HUES6 (cell line): ENCODE measurements at regions not wholly inside any gene's neighbourhood (a gene's known extent, or its start where the extent isn't known, plus 50 kb on each side); places are given as distances from the start of the nearest gene placed in this dataset.

ENCODE experiments used
- H3K27ac ChIP-seq: 2 replicates; pipeline ENCODE4 v1.7.0; 2013; ENCODE audit warnings: low read depth, mild to moderate bottlenecking, low read length, inconsistent platforms
- H3K27me3 ChIP-seq: 2 replicates; pipeline ENCODE4 v1.6.1; 2013; ENCODE audit warnings: low read length; ENCODE audit not compliant: control insufficient read depth, insufficient read depth
- H3K36me3 ChIP-seq: 2 replicates; pipeline ENCODE4 v1.6.1; 2013; ENCODE audit warnings: low read length; ENCODE audit not compliant: control insufficient read depth, insufficient read depth
- H3K4me1 ChIP-seq: 2 replicates; pipeline ENCODE4 v1.6.1; 2013; ENCODE audit warnings: low read length; ENCODE audit not compliant: control insufficient read depth, insufficient read depth
- H3K4me3 ChIP-seq: 2 replicates; pipeline ENCODE4 v1.5.1; 2013; ENCODE audit warnings: low read depth, low read length
- H3K9ac ChIP-seq: one replicate; pipeline ENCODE4 v1.6.1; 2013; ENCODE audit warnings: mild to moderate bottlenecking, low read length
- H3K9me3 ChIP-seq: 2 replicates; pipeline ENCODE4 v1.6.1; 2013; ENCODE audit warnings: low read depth, low read length; ENCODE audit not compliant: control insufficient read depth, insufficient read depth

DNA sequence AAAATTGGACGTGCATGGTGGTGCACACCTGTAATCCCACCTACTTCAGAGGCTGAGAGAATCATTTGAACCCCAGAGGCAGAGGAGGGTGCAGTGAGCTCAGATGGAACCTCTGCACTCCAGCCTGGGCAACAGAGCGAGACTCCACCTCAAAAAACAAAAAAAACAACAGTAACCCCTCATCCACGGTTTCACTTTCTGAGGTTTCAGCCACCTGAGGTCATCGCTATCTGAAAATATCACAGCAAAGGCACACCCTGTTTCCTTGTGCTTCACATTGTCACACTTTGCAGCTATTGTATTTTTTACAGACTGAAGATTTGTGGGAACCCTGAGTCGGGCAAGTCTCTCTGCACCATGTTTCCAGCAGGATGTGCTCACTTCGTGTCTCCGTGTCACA is 54.1 kb upstream of the FOXQ1 start:
- Histone ChIP-seq H3K27me3 (no peaks in the 10 kb centered on the region; the same call in 1 of the 2 replicates), H3K9ac (no peak overlapping the region), H3K27ac (no peak overlapping the region)

DNA sequence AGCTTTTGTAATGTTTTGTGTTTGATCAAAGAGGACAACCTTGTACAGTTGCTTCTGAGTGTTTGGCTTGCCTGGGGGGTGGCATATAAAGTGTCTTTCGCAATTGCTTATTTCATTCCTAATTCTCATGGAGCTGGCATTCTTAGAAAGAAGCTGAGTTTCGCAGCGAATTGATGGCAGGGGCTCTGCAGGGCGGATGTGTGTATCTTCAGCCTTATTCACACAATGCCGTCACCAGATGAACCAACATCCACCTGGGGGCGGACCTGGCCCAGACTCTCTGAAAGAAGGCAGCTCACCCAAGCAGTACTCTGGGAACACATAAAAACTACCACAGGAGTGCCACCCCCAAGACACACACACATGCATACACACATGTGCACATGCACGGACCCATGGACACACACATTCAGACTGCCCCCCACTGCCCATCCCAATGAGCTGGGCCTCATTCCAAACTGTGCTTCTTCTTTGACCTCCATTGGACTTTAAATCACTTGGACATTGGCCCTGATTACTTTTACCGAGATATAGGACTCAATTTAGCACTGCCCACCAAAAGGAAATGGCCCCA is 55.4 kb upstream of the FOXQ1 start:
- Histone ChIP-seq H3K4me1 (no peaks in the 10 kb centered on the region), H3K9me3 (no peaks in the 10 kb centered on the region), H3K27me3 (no peaks in the 10 kb centered on the region; the same call in 1 of the 2 replicates), H3K9ac (no peak overlapping the region), H3K27ac (no peak overlapping the region), H3K36me3 (no peaks in the 10 kb centered on the region), H3K4me3 (no peak overlapping the region)

More for the DNA sequence above, 54.1 kb upstream of the FOXQ1 start:
- no peak overlapping the region for H3K4me3 ChIP-seq
- H3K4me1 ChIP-seq, result no peaks in the 10 kb centered on the region
- no peaks in the 10 kb centered on the region for H3K36me3 ChIP-seq
- H3K9me3 ChIP-seq, result no peaks in the 10 kb centered on the region

DNA sequence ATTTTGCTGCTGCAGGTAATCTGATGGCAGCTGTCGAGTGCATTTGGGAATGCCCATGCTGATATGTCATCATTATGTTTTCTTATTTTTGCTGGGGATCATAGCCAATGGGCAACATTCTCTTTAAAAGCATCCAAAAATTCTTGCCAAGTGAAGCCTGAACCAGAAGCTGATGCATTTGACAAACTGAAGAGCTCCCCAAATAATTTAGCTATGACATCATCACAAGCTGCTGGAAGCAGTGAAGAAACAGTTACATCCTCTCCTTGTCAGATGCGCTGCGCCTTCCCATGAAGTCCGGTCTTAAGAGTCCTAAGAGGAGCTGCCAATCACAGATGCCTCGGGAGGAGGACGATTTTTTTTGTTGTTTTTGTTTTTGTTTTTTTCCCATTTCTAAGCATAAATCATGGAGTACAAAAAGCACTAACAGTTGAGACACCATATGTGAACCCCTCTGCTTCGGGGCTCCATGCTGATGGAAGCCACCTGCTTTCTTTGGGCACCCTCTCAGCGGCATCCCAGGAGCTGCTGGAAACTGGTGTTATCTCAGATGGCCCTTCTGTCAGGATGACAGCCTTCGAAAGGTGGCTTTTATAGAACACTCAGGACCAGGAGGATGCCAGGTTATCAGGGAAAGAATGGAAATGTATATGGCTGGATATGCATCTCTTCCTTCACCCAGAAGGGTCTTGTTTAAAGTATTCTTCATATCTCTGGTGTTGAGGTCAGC is 56.1 kb upstream of the FOXQ1 start:
- Histone ChIP-seq H3K36me3 (no peaks in the 10 kb centered on the region), H3K27ac (no peak overlapping the region), H3K27me3 (no peaks in the 10 kb centered on the region; the same call in 1 of the 2 replicates), H3K4me3 (no peak overlapping the region), H3K4me1 (no peaks in the 10 kb centered on the region), H3K9me3 (no peaks in the 10 kb centered on the region), H3K9ac (no peak overlapping the region)

DNA sequence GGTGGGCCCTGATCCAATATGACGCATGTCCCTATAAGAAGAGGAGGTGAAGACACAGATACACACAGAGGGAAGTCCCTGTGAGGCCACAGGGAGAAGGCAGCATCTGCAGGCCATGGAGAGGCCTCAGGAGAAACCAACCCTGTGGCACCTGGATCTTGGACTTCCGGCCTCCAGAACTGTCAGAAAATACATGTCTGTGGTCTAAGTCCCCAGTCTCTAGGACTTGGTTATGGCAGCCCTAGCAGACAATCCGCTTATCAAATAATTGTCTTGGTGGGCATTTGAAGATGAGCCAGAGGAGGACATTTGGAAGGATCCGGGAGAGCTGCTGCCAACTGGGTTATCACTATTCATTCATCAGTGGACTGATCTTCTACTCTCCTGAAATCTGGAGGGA is 57.6 kb upstream of the FOXQ1 start:
- Histone ChIP-seq H3K36me3 (no peaks in the 10 kb centered on the region), H3K9me3 (no peaks in the 10 kb centered on the region), H3K9ac (no peak overlapping the region), H3K27ac (no peak overlapping the region), H3K27me3 (no peaks in the 10 kb centered on the region), H3K4me1 (no peaks in the 10 kb centered on the region), H3K4me3 (no peak overlapping the region)

DNA sequence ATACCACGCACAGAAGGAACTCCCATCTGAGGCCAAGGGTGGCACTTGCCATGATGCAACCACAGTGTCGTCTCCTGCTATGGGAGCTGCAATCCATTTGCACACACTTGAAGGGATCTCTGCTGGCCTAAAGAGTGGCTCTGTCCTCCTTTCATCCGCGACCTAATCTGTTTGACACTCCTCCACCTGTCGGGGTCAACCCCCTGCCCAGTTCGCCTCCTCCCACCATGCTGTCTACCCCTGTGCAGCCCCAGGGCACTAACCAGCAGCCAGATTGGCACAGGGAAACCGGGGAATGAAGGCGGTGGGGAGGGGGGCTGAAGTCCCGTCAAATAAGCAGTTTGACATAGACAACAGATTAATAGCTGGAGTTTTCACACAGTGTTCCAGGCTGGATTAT is 58.1 kb upstream of the FOXQ1 start:
- Histone ChIP-seq H3K27me3 (no peaks in the 10 kb centered on the region), H3K4me1 (no peaks in the 10 kb centered on the region), H3K9me3 (no peaks in the 10 kb centered on the region), H3K36me3 (no peaks in the 10 kb centered on the region), H3K4me3 (no peak overlapping the region), H3K9ac (no peak overlapping the region), H3K27ac (no peak overlapping the region)

- H3K27me3 ChIP-seq, result no peaks in the 10 kb centered on the region
- H3K27ac ChIP-seq, result no peak overlapping the region
- no peaks in the 10 kb centered on the region for H3K9me3 ChIP-seq
- no peak overlapping the region for H3K9ac ChIP-seq
- no peak overlapping the region for H3K4me3 ChIP-seq
- H3K36me3 ChIP-seq, result no peaks in the 10 kb centered on the region
- no peaks in the 10 kb centered on the region for H3K4me1 ChIP-seq
Observed at GRCh38 chr6:1251198-1252155, 60.4 kb upstream of the FOXQ1 start.

GRCh38 chr6:1250489-1251197 is 61.3 kb upstream of the FOXQ1 start:
- Histone ChIP-seq H3K27me3 (no peaks in the 10 kb centered on the region), H3K4me1 (no peaks in the 10 kb centered on the region), H3K9me3 (no peaks in the 10 kb centered on the region), H3K27ac (no peak overlapping the region), H3K36me3 (no peaks in the 10 kb centered on the region), H3K4me3 (no peak overlapping the region), H3K9ac (no peak overlapping the region)

DNA sequence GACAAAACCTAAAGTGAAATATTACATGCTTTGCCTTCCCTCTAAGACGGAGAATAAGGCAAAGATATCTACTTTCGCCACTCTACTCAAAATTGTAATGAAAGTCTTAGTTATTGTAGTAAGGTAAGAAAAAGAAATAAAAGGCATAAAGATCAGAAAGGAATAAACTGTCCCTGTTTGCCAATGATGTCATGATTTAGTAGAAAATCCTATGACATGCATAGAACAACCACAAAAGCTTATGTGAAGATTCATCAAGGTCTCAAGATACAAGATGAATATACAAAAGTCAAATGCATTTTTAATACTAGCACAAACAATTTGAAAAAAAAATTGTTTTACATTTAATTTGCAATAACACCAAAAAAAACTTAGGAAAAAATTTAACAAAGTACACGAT is 64.0 kb upstream of the FOXQ1 start:
- H3K4me1 ChIP-seq, result no peaks in the 10 kb centered on the region
- no peaks in the 10 kb centered on the region for H3K27me3 ChIP-seq
- H3K27ac ChIP-seq, result no peak overlapping the region
- H3K9ac ChIP-seq, result no peak overlapping the region
- no peaks in the 10 kb centered on the region for H3K9me3 ChIP-seq
- no peak overlapping the region for H3K4me3 ChIP-seq
- H3K36me3 ChIP-seq, result no peaks in the 10 kb centered on the region

GRCh38 chr6:1247056-1247455 is 64.8 kb upstream of the FOXQ1 start:
- H3K4me1 ChIP-seq, result 0 out of 2 replicates have a peak, but pooled peaks cover 4% of the 10 kb centered on the region
- no peak overlapping the region for H3K27ac ChIP-seq
- H3K9me3 ChIP-seq, result no peaks in the 10 kb centered on the region
- H3K9ac ChIP-seq, result no peak overlapping the region
- H3K36me3 ChIP-seq, result no peaks in the 10 kb centered on the region
- no peaks in the 10 kb centered on the region for H3K27me3 ChIP-seq
- no peak overlapping the region for H3K4me3 ChIP-seq

DNA sequence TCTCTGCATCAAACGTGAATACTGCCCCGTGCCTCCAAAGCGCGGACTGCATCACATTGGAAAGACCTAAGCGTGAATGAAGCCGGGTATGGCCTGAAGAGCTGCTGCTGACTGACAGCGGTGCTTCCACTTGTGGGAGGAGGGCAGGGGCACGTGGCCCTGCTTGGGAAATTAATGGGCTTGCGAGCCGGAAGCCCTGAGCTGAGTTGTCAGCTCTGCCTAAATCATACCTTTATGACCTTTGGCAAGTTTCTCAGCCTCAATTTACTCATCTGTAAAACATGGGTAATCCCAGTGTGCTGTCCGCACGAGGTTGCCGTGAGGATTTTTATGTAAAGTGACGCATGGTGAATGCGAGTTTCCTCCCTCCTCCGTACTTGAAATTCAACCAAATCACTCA is 67.0 kb upstream of the FOXQ1 start:
- Histone ChIP-seq H3K4me3 (no peak overlapping the region), H3K9me3 (no peaks in the 10 kb centered on the region), H3K36me3 (no peaks in the 10 kb centered on the region), H3K4me1 (0 out of 2 replicates have a peak, but pooled peaks cover 4% of the 10 kb centered on the region), H3K27ac (no peak overlapping the region), H3K27me3 (no peaks in the 10 kb centered on the region), H3K9ac (no peak overlapping the region)
